Activated effector memory CD4-positive, alpha-beta T cell treated with anti-CD3 and anti-CD28 coated beads, Interleukin-2, amount 50 U/mL, for 16 hours (primary cell): ENCODE measurements at regions not wholly inside any gene's neighbourhood (a gene's known extent, or its start where the extent isn't known, plus 50 kb on each side); places are given as distances from the start of the nearest gene placed in this dataset.

Experiments used
- DNase-seq: peaks from one replicate; pipeline ENCODE4 v3.0.0-alpha.2; 2020

GRCh38 chr13:106382534-106382933, 152.9 kb downstream of the EFNB2 start:
- no peak for DNase-seq

- DNase-seq: no peak
Observed at GRCh38 chr13:106381091-106381490, 154.4 kb downstream of the EFNB2 start.

GRCh38 chr13:106377931-106378662, 157.4 kb downstream of the EFNB2 start:
- DNase-seq: no peak

- no peak for DNase-seq
Observed at GRCh38 chr13:106377341-106377740, 158.1 kb downstream of the EFNB2 start.

GRCh38 chr13:106376401-106377112, 158.9 kb downstream of the EFNB2 start:
- DNase-seq: no peak

GRCh38 chr13:106375085-106375484, 160.4 kb downstream of the EFNB2 start:
- no peak for DNase-seq

- no peak for DNase-seq
Observed at GRCh38 chr13:106374631-106375030, 160.8 kb downstream of the EFNB2 start.

GRCh38 chr13:106373989-106374572, 161.4 kb downstream of the EFNB2 start:
- no peak for DNase-seq

GRCh38 chr13:106373304-106373988, 162.0 kb downstream of the EFNB2 start:
- no peak for DNase-seq

GRCh38 chr13:106372199-106373155, 163.0 kb downstream of the EFNB2 start:
- no peak for DNase-seq

GRCh38 chr13:106371024-106371423, 164.4 kb downstream of the EFNB2 start:
- DNase-seq: no peak

- no peak for DNase-seq
Observed at GRCh38 chr13:106369858-106370257, 165.6 kb downstream of the EFNB2 start.

- DNase-seq: no peak
Observed at GRCh38 chr13:106369091-106369490, 166.4 kb downstream of the EFNB2 start.

GRCh38 chr13:106367361-106367971, 168.0 kb downstream of the EFNB2 start:
- DNase-seq: no peak

GRCh38 chr13:106362707-106363106, 172.8 kb downstream of the EFNB2 start:
- no peak for DNase-seq

GRCh38 chr13:106361621-106362020, 173.8 kb downstream of the EFNB2 start:
- DNase-seq: no peak

GRCh38 chr13:106357198-106357597, 178.3 kb downstream of the EFNB2 start:
- no peak for DNase-seq

- no peak for DNase-seq
Observed at GRCh38 chr13:106355866-106356265, 179.6 kb downstream of the EFNB2 start.

GRCh38 chr13:106354961-106355360, 180.5 kb downstream of the EFNB2 start:
- DNase-seq: no peak

GRCh38 chr13:106352850-106353249, 182.6 kb downstream of the EFNB2 start:
- DNase-seq: no peak

- DNase-seq: no peak
Observed at GRCh38 chr13:106351251-106351650, 184.2 kb downstream of the EFNB2 start.

- no peak for DNase-seq
Observed at GRCh38 chr13:106350208-106350607, 185.3 kb downstream of the EFNB2 start.
